ENCODE measurements at regions not wholly inside any gene's neighbourhood (a gene's known extent, or its start where the extent isn't known, plus 50 kb on each side); places are given as distances from the start of the nearest gene placed in this dataset.

GRCh38 chr12:97182769-97183168, 275.7 kb downstream of the NEDD1 start:
- DNase-seq: no peak

GRCh38 chr12:97184127-97184773, 277.2 kb downstream of the NEDD1 start:
- no peak for DNase-seq

GRCh38 chr12:97185567-97185966, 277.0 kb upstream of the RMST start:
- no peak for DNase-seq

- DNase-seq: no peak
Observed at GRCh38 chr12:97194546-97194945, 268.1 kb upstream of the RMST start.

GRCh38 chr12:97200181-97200580, 262.4 kb upstream of the RMST start:
- DNase-seq: no peak

- no peak for DNase-seq
Observed at GRCh38 chr12:97203408-97203807, 259.2 kb upstream of the RMST start.

- DNase-seq: no peak
Observed at GRCh38 chr12:97209997-97210396, 252.6 kb upstream of the RMST start.

GRCh38 chr12:97211416-97211930, 251.1 kb upstream of the RMST start:
- DNase-seq: no peak

- no peak for DNase-seq
Observed at GRCh38 chr12:97216848-97217247, 245.8 kb upstream of the RMST start.

- DNase-seq: no peak
Observed at GRCh38 chr12:97222391-97222790, 240.2 kb upstream of the RMST start.

GRCh38 chr12:97223419-97223818, 239.2 kb upstream of the RMST start:
- no peak for DNase-seq

GRCh38 chr12:97229004-97229403, 233.6 kb upstream of the RMST start:
- DNase-seq: no peak

- DNase-seq: no peak
Observed at GRCh38 chr12:97235102-97235501, 227.5 kb upstream of the RMST start.

- DNase-seq: no peak
Observed at GRCh38 chr12:97246368-97246767, 216.2 kb upstream of the RMST start.

GRCh38 chr12:97250483-97250882, 212.1 kb upstream of the RMST start:
- DNase-seq: no peak

GRCh38 chr12:97257726-97258125, 204.9 kb upstream of the RMST start:
- no peak for DNase-seq

- DNase-seq: no peak
Observed at GRCh38 chr12:97259098-97259497, 203.5 kb upstream of the RMST start.

- DNase-seq: no peak
Observed at GRCh38 chr12:97260786-97261185, 201.8 kb upstream of the RMST start.

GRCh38 chr12:97267166-97267565, 195.4 kb upstream of the RMST start:
- no peak for DNase-seq

GRCh38 chr12:97267594-97268202, 194.9 kb upstream of the RMST start:
- DNase-seq: no peak

- DNase-seq: no peak
Observed at GRCh38 chr12:97272471-97272870, 190.1 kb upstream of the RMST start.

GRCh38 chr12:97274386-97274785, 188.2 kb upstream of the RMST start:
- DNase-seq: no peak

- no peak for DNase-seq
Observed at GRCh38 chr12:97275256-97275655, 187.3 kb upstream of the RMST start.

GRCh38 chr12:97275728-97276590, 186.6 kb upstream of the RMST start:
- no peak for DNase-seq

All from hematopoietic multipotent progenitor cell treated with erythropoietin and hydrocortisone succinate and interleukin-3 and kit ligand, for 6 days (in vitro differentiated cells).